Activated CD4-positive, alpha-beta memory T cell treated with anti-CD3 and anti-CD28 coated beads, Interleukin-2, amount 10 ng/mL, durations not matched to agents 7 days and 5 days (primary cell): ENCODE measurements at regions not wholly inside any gene's neighbourhood (a gene's known extent, or its start where the extent isn't known, plus 50 kb on each side); places are given as distances from the start of the nearest gene placed in this dataset.
"Not testable (repeated sequence)": the region's sequence is repeated elsewhere in the genome, so short reads cannot be mapped to it uniquely, and the experiment has no call there.

ENCODE experiments used
- CTCF ChIA-PET: fragments of 350-600 bp; sonication (Branson Sonifier 250); formaldehyde crosslinking; loops from one replicate; lab custom pipeline; 2021; ENCODE audit warnings: antibody characterized with exemption, inconsistent platforms; lab: Charles Lee
- POLR2A ChIA-PET: fragments of 350-600 bp; sonication (Branson Sonifier 250); formaldehyde crosslinking; loops from one replicate; lab custom pipeline; 2021; ENCODE audit warnings: antibody characterized with exemption; lab: Charles Lee
- DNase-seq: peaks from one replicate; pipeline ENCODE4 v3.0.0-alpha.2; 2020
- H3K27ac Mint-ChIP-seq: one replicate; pipeline ENCODE4 v1.8.0; 2021; ENCODE audit warnings: mild to moderate bottlenecking, mixed read lengths
- H3K27me3 Mint-ChIP-seq: one replicate; pipeline ENCODE4 v1.8.0; 2021; ENCODE audit warnings: mixed read lengths
- H3K36me3 Mint-ChIP-seq: one replicate; pipeline ENCODE4 v1.8.0; 2021; ENCODE audit warnings: low read depth, mixed read lengths
- H3K4me1 Mint-ChIP-seq: one replicate; pipeline ENCODE4 v1.8.0; 2021; ENCODE audit warnings: mixed read lengths
- H3K4me3 Mint-ChIP-seq: one replicate; pipeline ENCODE4 v1.8.0; 2021; ENCODE audit warnings: mild to moderate bottlenecking, mixed read lengths
- H3K9me3 Mint-ChIP-seq: one replicate; pipeline ENCODE4 v1.8.0; 2021; ENCODE audit warnings: mixed read lengths

GRCh38 chr12:33054371-33054770 lies 157.8 kb upstream of the PKP2 start:
- Mint-ChIP-seq H3K9me3 (no peaks in the 10 kb centered on the region), H3K27me3 (no peaks in the 10 kb centered on the region), H3K4me1 (no peaks in the 10 kb centered on the region), H3K36me3 (no peaks in the 10 kb centered on the region), H3K4me3 (no peak overlapping the region), H3K27ac (no peak overlapping the region)
- ChIA-PET CTCF (no interaction called here), POLR2A (no interaction called here)
- no peak for DNase-seq

DNA sequence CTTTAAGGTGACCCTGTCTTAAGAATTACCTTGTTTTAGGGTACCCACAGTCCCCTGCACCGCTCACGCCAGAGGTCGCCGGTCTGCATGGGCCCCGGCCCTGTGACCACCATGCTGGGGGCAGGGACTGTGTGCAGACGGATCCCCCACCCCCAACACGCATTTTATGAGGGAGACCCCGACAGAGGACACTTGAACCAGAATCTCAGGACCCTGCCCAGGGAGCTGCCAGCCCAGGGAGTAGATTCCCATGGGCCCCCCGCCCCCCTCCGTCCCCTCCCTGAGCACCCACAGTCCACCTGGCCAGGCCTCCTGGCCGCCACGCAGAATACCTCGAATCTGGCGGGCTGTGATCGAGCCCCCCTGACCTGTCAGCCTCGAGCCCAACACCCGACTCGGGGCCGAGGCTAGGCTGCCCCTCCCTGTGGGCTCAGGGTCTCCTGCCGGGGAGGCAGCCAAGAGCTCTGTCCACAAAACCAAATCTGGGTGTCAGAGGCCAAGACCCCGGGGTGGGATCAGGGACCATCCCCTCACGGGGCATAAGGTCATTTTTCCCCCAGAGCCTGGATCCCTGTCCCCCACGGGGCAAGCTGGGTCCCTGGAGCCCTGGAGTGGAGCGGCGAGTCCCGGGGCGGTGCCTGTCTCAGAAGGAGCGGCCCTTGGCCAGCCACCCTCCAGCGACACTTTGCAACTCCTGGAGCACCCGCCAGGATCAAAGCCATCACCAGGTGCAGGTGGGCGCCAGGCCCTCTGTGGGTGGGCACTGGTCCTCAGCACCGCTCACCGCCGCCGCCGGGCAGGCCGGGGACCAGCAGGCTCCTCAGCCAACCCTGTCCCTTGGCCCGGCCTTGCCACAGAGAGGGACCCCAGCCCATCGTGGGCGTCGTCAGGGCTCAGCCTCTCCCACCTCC lies 155.8 kb upstream of the PKP2 start:
- no peaks in the 10 kb centered on the region for H3K27me3 Mint-ChIP-seq
- no peak overlapping the region for H3K4me3 Mint-ChIP-seq
- no peak for DNase-seq
- no peaks in the 10 kb centered on the region for H3K9me3 Mint-ChIP-seq
- ChIA-PET POLR2A (no interaction called here), CTCF (no interaction called here)
- H3K36me3 Mint-ChIP-seq: no peaks in the 10 kb centered on the region
- no peak overlapping the region for H3K27ac Mint-ChIP-seq
- no peaks in the 10 kb centered on the region for H3K4me1 Mint-ChIP-seq

- Mint-ChIP-seq H3K9me3 (no peaks in the 10 kb centered on the region), H3K36me3 (no peaks in the 10 kb centered on the region), H3K4me3 (no peak overlapping the region), H3K27ac (no peak overlapping the region), H3K27me3 (no peaks in the 10 kb centered on the region), H3K4me1 (no peaks in the 10 kb centered on the region)
- DNase-seq: no peak
- ChIA-PET CTCF (no interaction called here), POLR2A (no interaction called here)
Measured at GRCh38 chr12:33047666-33048065, 151.1 kb upstream of the PKP2 start.

- no peak for DNase-seq
Measured at GRCh38 chr12:33044447-33044846, 147.9 kb upstream of the PKP2 start.

GRCh38 chr12:33041562-33041961 lies 145.0 kb upstream of the PKP2 start:
- Mint-ChIP-seq H3K4me1 (no peaks in the 10 kb centered on the region), H3K36me3 (no peaks in the 10 kb centered on the region), H3K27ac (no peak overlapping the region), H3K27me3 (no peaks in the 10 kb centered on the region), H3K4me3 (no peak overlapping the region), H3K9me3 (no peaks in the 10 kb centered on the region)
- ChIA-PET POLR2A (no interaction called here), CTCF (no interaction called here)
- no peak for DNase-seq

More at GRCh38 chr12:33044447-33044846, 147.9 kb upstream of the PKP2 start:
- no peaks in the 10 kb centered on the region for H3K9me3 Mint-ChIP-seq
- H3K27me3 Mint-ChIP-seq: no peaks in the 10 kb centered on the region
- ChIA-PET POLR2A (no interaction called here), CTCF (no interaction called here)
- no peak overlapping the region for H3K27ac Mint-ChIP-seq
- no peaks in the 10 kb centered on the region for H3K36me3 Mint-ChIP-seq
- H3K4me1 Mint-ChIP-seq: no peaks in the 10 kb centered on the region
- no peak overlapping the region for H3K4me3 Mint-ChIP-seq

- DNase-seq, POLR2A ChIA-PET, H3K27me3 Mint-ChIP-seq, CTCF ChIA-PET, H3K4me1 Mint-ChIP-seq, H3K36me3 Mint-ChIP-seq, H3K9me3 Mint-ChIP-seq, H3K4me3 Mint-ChIP-seq, H3K27ac Mint-ChIP-seq: not testable (repeated sequence)
Measured at GRCh38 chr12:33033999-33034398, 137.4 kb upstream of the PKP2 start.

- no peak for DNase-seq
- peaks cover 8% of the 10 kb centered on the region for H3K9me3 Mint-ChIP-seq
- no peaks in the 10 kb centered on the region for H3K27me3 Mint-ChIP-seq
- H3K36me3 Mint-ChIP-seq: no peaks in the 10 kb centered on the region
- ChIA-PET CTCF (no interaction called here), POLR2A (no interaction called here)
- H3K27ac Mint-ChIP-seq: no peak overlapping the region
- no peak overlapping the region for H3K4me3 Mint-ChIP-seq
- H3K4me1 Mint-ChIP-seq: no peaks in the 10 kb centered on the region
Measured at GRCh38 chr12:33026791-33027190, 130.2 kb upstream of the PKP2 start.

- H3K36me3 Mint-ChIP-seq, CTCF ChIA-PET, H3K27ac Mint-ChIP-seq, POLR2A ChIA-PET, H3K4me3 Mint-ChIP-seq, DNase-seq, H3K4me1 Mint-ChIP-seq, H3K27me3 Mint-ChIP-seq: not testable (repeated sequence)
- peaks cover 19% of the 10 kb centered on the region for H3K9me3 Mint-ChIP-seq
Measured at GRCh38 chr12:33022724-33023123, 126.1 kb upstream of the PKP2 start.

- CTCF ChIA-PET, H3K36me3 Mint-ChIP-seq, POLR2A ChIA-PET, H3K27me3 Mint-ChIP-seq, H3K4me3 Mint-ChIP-seq, DNase-seq, H3K27ac Mint-ChIP-seq, H3K4me1 Mint-ChIP-seq: not testable (repeated sequence)
- peaks cover 25% of the 10 kb centered on the region for H3K9me3 Mint-ChIP-seq
Measured at GRCh38 chr12:33017029-33017428, 120.5 kb upstream of the PKP2 start.

DNA sequence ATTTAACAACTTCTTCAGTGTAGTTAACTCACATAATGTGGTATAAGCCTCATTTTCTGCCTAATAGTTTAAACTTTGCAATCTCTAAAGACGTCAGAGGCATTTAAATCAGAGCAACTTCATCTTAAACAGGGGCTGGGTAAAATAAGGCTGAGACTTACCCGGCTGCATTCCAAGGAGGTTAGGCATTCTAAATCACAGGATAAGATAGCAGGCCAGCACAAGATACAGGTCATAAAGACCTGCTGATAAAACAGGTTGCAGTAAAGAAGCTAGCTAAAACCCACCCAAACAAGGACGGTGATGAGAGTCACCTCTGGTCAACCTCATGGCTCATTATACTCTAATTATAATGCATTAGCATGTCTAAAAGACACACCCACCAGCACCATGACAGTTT lies 115.6 kb upstream of the PKP2 start:
- CTCF ChIA-PET: no interaction called here
- Mint-ChIP-seq H3K27ac (no peak overlapping the region), H3K4me3 (no peak overlapping the region), H3K4me1 (no peaks in the 10 kb centered on the region), H3K9me3 (peaks cover 9% of the 10 kb centered on the region), H3K27me3 (no peaks in the 10 kb centered on the region), H3K36me3 (no peaks in the 10 kb centered on the region)
- POLR2A ChIA-PET: no interaction called here
- no peak for DNase-seq

- no peak overlapping the region for H3K27ac Mint-ChIP-seq
- no peaks in the 10 kb centered on the region for H3K9me3 Mint-ChIP-seq
- POLR2A ChIA-PET: no interaction called here
- H3K36me3 Mint-ChIP-seq: no peaks in the 10 kb centered on the region
- no peaks in the 10 kb centered on the region for H3K4me1 Mint-ChIP-seq
- DNase-seq: no peak
- CTCF ChIA-PET: no interaction called here
- H3K27me3 Mint-ChIP-seq: no peaks in the 10 kb centered on the region
- no peak overlapping the region for H3K4me3 Mint-ChIP-seq
Measured at GRCh38 chr12:33006106-33006505, 109.5 kb upstream of the PKP2 start.

GRCh38 chr12:33000016-33000415 lies 103.4 kb upstream of the PKP2 start:
- Mint-ChIP-seq H3K9me3 (no peaks in the 10 kb centered on the region), H3K4me1 (no peaks in the 10 kb centered on the region), H3K4me3 (no peak overlapping the region), H3K36me3 (no peaks in the 10 kb centered on the region), H3K27me3 (no peaks in the 10 kb centered on the region), H3K27ac (no peak overlapping the region)
- DNase-seq: no peak
- ChIA-PET POLR2A (no interaction called here), CTCF (no interaction called here)

GRCh38 chr12:32997471-32997870 lies 100.9 kb upstream of the PKP2 start:
- Mint-ChIP-seq H3K36me3 (no peaks in the 10 kb centered on the region), H3K27ac (no peak overlapping the region), H3K4me1 (no peaks in the 10 kb centered on the region), H3K9me3 (no peaks in the 10 kb centered on the region), H3K4me3 (no peak overlapping the region), H3K27me3 (no peaks in the 10 kb centered on the region)
- POLR2A ChIA-PET: no interaction called here
- CTCF ChIA-PET: no interaction called here
- no peak for DNase-seq

DNA sequence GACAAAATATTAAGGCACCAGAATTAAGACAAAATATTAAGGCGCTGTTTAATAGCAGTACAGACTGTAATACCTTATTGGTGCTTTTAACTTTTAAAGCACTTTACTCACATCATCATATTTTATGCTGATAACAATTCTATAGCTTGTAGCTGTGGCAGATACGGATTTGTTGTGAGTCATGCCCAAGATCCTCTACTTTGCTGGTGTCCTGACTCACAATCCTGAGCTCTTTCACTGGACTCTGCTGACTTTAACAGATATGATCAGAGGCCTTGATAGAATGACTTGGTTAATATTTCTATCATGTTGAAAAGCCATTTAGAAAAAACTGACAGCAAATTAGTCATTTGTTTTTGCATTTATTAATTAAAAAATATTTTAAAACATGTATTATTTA lies 99.0 kb upstream of the PKP2 start:
- Mint-ChIP-seq H3K4me3 (no peak overlapping the region), H3K27me3 (no peaks in the 10 kb centered on the region), H3K36me3 (no peaks in the 10 kb centered on the region), H3K27ac (no peak overlapping the region), H3K9me3 (no peaks in the 10 kb centered on the region), H3K4me1 (no peaks in the 10 kb centered on the region)
- ChIA-PET CTCF (no interaction called here), POLR2A (no interaction called here)
- DNase-seq: no peak
